Esophagus muscularis mucosa (tissue), 4 donors: ENCODE measurements at regions not wholly inside any gene's neighbourhood (a gene's known extent, or its start where the extent isn't known, plus 50 kb on each side); places are given as distances from the start of the nearest gene placed in this dataset.

ENCODE experiments used
- EP300 ChIP-seq: sonication (generic); formaldehyde crosslinking; IDR thresholded peaks from one replicate; pipeline ENCODE4 v1.6.1; 2017; ENCODE audit warnings: antibody characterized with exemption
- POLR2A ChIP-seq: fragments of 450-650 bp; IDR thresholded peaks from one replicate; pipeline ENCODE4 v1.6.1; 2017; ENCODE audit warnings: antibody characterized with exemption, moderate library complexity, mild to moderate bottlenecking, low read depth
- POLR2AphosphoS5 ChIP-seq, 2 donors: sonication (generic); formaldehyde crosslinking; IDR thresholded peaks; one replicate each; pipeline ENCODE4 v1.6.1; 2017; ENCODE audit warnings: antibody characterized with exemption in 2 of 2
- TF ChIP-seq, protein P1 (sequence below), 3 experiments: fragments of 200-600 bp in 2 of 3; fragments of 450-650 bp in 1 of 3; sonication (generic) in 2 of 3; IDR thresholded peaks; one replicate each; pipeline ENCODE4 v1.5.1; 2017 to 2019; ENCODE audit warnings: antibody characterized with exemption in 3 of 3, mild to moderate bottlenecking in 2 of 3, moderate library complexity in 1 of 3

GRCh38 chr17:54007855-54008254, 185.1 kb downstream of the KIF2B start:
- TF ChIP-seq, protein P1, sequence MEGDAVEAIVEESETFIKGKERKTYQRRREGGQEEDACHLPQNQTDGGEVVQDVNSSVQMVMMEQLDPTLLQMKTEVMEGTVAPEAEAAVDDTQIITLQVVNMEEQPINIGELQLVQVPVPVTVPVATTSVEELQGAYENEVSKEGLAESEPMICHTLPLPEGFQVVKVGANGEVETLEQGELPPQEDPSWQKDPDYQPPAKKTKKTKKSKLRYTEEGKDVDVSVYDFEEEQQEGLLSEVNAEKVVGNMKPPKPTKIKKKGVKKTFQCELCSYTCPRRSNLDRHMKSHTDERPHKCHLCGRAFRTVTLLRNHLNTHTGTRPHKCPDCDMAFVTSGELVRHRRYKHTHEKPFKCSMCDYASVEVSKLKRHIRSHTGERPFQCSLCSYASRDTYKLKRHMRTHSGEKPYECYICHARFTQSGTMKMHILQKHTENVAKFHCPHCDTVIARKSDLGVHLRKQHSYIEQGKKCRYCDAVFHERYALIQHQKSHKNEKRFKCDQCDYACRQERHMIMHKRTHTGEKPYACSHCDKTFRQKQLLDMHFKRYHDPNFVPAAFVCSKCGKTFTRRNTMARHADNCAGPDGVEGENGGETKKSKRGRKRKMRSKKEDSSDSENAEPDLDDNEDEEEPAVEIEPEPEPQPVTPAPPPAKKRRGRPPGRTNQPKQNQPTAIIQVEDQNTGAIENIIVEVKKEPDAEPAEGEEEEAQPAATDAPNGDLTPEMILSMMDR (IDR thresholded peaks at IDR 0.05): no peak
- TF ChIP-seq POLR2A (no peak), POLR2AphosphoS5 (IDR thresholded peaks at IDR 0.05) (no peak), EP300 (no peak)
